ENCODE measurements at regions not wholly inside any gene's neighbourhood (a gene's known extent, or its start where the extent isn't known, plus 50 kb on each side); places are given as distances from the start of the nearest gene placed in this dataset.

DNA sequence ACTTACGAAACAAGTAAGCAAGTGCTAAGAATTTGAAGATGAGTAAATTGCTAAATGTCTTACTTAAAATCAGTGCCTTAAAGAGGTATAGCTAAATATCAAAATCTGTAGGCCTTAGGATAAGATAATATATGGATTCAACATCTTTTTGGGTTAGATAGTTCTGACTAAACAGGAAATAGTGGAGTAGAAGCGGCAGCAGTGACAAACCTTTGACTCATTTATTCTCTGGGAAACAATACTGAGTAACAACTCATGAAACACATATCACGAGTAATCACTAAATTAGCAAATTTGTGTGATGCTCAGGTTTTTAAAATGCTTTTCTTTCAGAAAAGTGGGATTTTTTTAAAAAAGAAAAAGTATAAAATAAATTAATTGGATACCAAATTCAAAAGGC, 762.1 kb upstream of the TYRP1 start:
- TF ChIP-seq POLR2A (IDR thresholded peaks at IDR 0.05; ENCODE audit: low read length) (no peak), GATA1 (IDR thresholded peaks at IDR 0.05; ENCODE audit: low read depth, low read length) (no peak)
